SK-N-SH treated with all-trans-retinoic acid at 6 μM for 48 hours (cell line): ENCODE measurements at regions not wholly inside any gene's neighbourhood (a gene's known extent, or its start where the extent isn't known, plus 50 kb on each side); places are given as distances from the start of the nearest gene placed in this dataset.

Source experiments
- ARNTL ChIP-seq: fragments of 450-650 bp; formaldehyde crosslinking; IDR thresholded peaks from 2 replicates; pipeline ENCODE4 v1.5.0; 2020; ENCODE audit warnings: low read depth, mild to moderate bottlenecking, moderate library complexity, borderline replicate concordance
- ESRRG ChIP-seq: fragments of 250-450 bp; sonication (Bioruptor Pico); IDR thresholded peaks from 2 replicates; pipeline ENCODE4 v1.6.1; 2021; ENCODE audit warnings: mild to moderate bottlenecking
- OSR1 ChIP-seq: fragments of 250-450 bp; sonication (Bioruptor Pico); IDR thresholded peaks from 2 replicates; pipeline ENCODE4 v1.8.0; 2022; ENCODE audit warnings: moderate library complexity, mild to moderate bottlenecking, inconsistent platforms
- PATZ1 ChIP-seq: fragments of 250-450 bp; sonication (Bioruptor Pico); IDR thresholded peaks from 2 replicates; pipeline ENCODE4 v1.8.0; 2020; ENCODE audit warnings: mild to moderate bottlenecking, moderate library complexity, borderline replicate concordance
- ZNF565 ChIP-seq: fragments of 450-650 bp; formaldehyde crosslinking; conservative IDR thresholded peaks from 2 replicates; pipeline ENCODE4 v1.5.0; 2020; ENCODE audit warnings: low read depth, mild to moderate bottlenecking, moderate library complexity
- ZNF8 ChIP-seq: fragments of 450-650 bp; formaldehyde crosslinking; IDR thresholded peaks from 2 replicates; pipeline ENCODE4 v1.5.0; 2020; ENCODE audit warnings: mild to moderate bottlenecking, moderate library complexity
- TF ChIP-seq, protein P1 (sequence below): fragments of 250-450 bp; sonication (Bioruptor Pico); IDR thresholded peaks from 2 replicates; pipeline ENCODE4 v1.5.1; 2020; ENCODE audit warnings: low read depth, mild to moderate bottlenecking, moderate library complexity
- TF ChIP-seq, protein P2 (sequence below): fragments of 250-450 bp; sonication (Bioruptor Pico); IDR thresholded peaks from 2 replicates; pipeline ENCODE4 v1.5.1; 2021; ENCODE audit warnings: mild to moderate bottlenecking, moderate library complexity

DNA sequence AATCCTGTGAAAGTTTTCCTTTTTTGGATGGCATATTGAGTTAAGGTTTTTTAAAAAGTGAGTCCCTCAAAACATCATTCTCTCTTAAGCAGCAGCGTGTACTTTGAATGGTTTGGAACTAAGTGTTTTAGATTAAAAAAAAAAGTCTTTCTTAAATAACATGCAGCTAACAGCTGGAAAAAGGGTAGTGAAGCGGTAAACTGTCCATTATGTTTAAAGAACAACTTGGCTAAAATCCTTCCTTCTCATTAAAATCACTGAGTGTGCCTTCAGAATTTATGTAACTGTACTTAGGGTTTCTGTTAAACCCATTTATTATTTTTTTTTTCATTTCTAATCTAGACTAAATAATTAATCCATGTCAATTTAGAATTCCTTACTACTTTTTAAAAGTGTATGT, 254.2 kb upstream of the ADAMTS5 start:
- TF ChIP-seq ESRRG (CRISPR knock-in tag), result no peak
- TF ChIP-seq ARNTL (CRISPR knock-in tag), result no peak
- TF ChIP-seq ZNF565, result no peak
- TF ChIP-seq OSR1 (CRISPR knock-in tag), result no peak
- TF ChIP-seq, protein P1, sequence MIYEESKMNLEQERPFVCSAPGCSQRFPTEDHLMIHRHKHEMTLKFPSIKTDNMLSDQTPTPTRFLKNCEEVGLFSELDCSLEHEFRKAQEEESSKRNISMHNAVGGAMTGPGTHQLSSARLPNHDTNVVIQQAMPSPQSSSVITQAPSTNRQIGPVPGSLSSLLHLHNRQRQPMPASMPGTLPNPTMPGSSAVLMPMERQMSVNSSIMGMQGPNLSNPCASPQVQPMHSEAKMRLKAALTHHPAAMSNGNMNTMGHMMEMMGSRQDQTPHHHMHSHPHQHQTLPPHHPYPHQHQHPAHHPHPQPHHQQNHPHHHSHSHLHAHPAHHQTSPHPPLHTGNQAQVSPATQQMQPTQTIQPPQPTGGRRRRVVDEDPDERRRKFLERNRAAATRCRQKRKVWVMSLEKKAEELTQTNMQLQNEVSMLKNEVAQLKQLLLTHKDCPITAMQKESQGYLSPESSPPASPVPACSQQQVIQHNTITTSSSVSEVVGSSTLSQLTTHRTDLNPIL (CRISPR knock-in tag), result no peak
- no peak for TF ChIP-seq PATZ1 (CRISPR knock-in tag)
- TF ChIP-seq ZNF8 (CRISPR knock-in tag), result no peak
- TF ChIP-seq, protein P2, sequence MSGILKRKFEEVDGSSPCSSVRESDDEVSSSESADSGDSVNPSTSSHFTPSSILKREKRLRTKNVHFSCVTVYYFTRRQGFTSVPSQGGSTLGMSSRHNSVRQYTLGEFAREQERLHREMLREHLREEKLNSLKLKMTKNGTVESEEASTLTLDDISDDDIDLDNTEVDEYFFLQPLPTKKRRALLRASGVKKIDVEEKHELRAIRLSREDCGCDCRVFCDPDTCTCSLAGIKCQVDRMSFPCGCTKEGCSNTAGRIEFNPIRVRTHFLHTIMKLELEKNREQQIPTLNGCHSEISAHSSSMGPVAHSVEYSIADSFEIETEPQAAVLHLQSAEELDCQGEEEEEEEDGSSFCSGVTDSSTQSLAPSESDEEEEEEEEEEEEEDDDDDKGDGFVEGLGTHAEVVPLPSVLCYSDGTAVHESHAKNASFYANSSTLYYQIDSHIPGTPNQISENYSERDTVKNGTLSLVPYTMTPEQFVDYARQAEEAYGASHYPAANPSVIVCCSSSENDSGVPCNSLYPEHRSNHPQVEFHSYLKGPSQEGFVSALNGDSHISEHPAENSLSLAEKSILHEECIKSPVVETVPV (CRISPR knock-in tag), result no peak
